NCI-H2029 treated with DMSO at 0.1 percent for 48 hours (cell line): ENCODE measurements at regions not wholly inside any gene's neighbourhood (a gene's known extent, or its start where the extent isn't known, plus 50 kb on each side); places are given as distances from the start of the nearest gene placed in this dataset.
A peak's percentile ranks its signal among the peaks of the same experiment; 100 is the strongest.

Experiments used
- DNase-seq: peaks from one replicate; lab custom pipeline; 2025; lab: John Stamatoyannopoulos, UW

DNA sequence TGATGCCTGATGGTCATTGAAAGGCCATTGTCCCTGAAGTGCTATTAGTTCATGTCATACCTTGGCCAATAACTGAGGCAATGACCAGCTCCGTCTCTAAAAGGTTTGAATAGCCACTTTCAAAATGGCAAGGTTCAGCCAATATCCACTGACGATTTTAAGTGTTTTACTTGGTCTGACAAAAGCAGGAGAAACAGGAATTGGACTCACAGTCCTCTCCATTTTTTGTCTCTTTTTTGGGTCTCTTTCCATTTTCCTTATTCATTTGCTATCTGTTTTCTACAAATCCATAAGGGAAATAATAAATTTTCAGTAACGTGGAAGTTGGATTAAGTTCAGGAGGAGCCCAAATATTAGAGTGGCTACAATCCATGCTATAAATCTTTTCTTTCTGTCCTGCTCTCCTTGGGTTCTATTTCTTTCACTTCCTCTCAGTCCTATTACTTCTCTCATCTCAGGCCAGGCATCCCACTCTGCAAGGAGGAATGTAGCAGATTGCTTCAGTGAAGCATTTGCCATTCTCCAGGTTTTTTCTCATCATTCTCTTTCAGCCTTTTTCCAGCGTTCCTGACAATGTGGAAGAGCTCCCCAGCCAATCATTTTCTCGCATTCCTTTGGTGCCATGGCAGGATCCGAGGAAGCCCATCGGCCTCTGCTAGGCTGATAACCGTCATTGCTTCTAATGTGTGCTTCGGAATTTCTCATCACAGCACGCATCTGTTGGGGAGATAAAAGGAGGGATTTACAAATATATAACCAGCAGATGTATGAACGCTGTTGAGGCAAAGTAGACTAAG is 414.5 kb downstream of the ADGRL2 start:
- DNase-seq: no peak

DNA sequence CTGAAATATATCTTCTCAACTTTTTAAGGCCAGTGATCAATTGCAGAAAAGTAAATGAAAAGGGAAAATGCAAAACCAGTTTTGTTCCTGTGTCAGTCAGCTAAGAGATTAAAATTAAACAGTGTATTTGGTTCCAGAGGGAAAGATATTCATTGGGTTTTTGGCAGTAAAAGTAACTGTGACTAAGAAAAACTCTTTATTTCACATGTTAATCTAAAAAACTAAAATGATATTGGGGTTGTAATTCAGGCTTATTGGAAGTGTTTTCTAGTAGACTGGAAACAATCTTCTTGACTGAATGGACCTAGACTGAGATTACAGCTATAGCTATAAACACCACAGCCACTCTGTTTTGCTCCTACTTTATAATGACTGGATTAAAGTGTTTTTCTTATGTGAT is 413.9 kb downstream of the ADGRL2 start:
- DNase-seq: no peak

DNA sequence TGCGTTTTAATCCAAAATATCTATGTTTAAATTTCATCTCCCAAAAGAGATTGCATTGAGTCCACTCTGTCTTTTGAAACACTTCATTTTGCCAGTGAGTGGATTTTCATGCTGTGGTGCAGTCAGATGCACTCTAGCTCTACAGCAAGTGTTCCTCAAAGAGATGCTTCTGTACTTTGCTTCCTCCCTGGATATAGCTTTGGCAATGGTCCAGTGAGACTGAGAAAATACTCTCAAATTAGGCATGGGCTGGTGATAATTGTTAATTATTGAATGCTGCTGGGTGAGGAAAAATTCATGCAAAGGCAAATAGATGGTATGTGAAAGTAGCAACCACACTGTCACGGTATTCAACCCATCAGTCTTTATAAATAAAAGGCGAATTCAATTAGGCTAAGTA is 396.9 kb downstream of the ADGRL2 start:
- no peak for DNase-seq

DNA sequence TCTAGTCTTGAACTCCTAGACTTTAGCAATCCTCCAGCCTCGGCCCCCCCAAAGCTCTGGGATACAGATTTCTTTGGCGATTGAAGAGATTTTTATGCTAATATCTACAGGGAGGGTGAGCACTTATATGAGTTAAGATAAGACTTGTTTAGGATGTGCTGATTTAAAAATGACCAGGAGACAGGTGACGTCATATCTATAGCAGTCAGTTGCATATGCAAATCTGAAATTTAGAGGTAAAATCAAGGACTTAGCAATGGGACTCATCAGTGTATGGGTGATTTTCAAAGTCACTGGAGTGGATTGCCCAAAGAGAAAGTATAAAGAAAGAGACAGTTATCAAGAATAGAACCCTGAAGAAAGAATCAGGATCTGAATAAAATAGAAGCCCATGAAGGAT is 394.5 kb downstream of the ADGRL2 start:
- DNase-seq: no peak

DNA sequence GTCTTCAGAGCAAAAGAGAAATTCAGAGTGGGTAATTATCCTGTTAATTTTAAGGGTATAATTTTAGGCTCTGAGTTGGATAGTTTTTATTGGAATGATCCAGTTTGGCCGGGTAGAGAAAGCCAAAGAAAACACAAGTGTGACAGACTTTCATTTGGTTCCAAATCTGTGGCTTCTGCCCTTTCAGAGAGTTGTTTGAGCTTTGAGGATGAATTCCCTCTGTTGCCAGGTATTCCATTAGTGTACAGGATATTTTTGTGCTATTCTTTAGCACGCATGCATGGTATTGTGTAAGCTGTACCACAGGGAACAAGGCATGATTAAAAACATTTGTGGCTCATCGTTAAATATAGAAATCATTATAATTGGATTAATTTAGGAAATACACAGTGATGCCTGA is 384.4 kb downstream of the ADGRL2 start:
- DNase-seq: no peak

DNA sequence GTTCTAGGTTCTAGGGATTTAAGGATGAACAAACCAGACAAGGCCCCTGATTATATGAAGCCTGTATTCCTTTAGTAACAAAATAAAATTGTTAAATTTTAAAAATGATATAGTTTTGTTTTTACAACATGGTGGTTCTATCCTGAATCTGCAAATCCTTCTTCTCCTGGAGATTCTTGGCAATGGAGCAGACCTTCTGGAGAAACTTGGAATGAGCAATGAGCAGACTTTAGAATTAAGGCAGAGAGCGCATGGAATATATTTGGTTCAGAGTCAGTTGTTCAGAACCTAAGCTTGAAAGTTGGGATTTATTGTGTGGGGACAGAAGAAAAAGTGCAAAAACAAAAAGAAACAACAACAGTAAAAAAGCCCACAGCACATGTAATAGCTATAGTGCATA is 381.1 kb downstream of the ADGRL2 start:
- DNase-seq: no peak

DNA sequence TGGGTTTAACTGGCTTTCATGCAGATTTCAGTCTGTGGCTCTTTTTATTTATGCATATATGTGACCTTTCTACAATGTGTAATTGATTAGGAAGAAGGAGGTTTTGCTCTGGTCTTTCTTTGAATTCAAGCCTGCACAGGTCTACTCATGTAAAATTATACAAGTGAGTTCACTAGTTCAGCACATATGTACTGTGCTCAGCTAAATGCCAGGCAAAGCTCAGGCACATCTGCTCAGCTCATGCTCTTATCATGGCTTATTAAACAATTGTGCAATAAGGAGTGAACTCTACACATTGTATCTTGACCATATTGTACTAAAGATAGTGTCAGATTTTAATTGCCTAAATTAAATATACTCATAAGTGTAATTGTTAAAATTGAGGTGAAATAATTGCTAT is 378.4 kb downstream of the ADGRL2 start:
- no peak for DNase-seq

DNA sequence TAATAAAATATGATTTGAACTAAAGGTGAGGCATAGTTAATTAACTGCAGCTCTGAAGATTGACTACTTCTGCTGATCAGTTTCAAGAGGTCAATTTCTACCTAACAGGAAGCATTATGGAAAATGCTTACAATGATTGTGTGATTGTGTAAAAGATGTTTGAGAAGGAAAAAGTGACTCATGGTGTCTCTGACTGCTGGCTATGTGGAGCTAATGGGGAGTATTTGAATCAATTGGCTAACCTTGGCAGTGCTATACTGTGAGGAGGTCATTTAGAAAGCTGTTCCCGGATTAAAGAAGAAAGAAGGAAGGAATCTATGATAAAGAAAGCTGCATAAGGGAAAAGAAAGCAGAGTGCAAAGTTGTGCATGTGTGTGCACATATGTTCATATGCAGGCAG is 376.5 kb downstream of the ADGRL2 start:
- DNase-seq: no peak

DNA sequence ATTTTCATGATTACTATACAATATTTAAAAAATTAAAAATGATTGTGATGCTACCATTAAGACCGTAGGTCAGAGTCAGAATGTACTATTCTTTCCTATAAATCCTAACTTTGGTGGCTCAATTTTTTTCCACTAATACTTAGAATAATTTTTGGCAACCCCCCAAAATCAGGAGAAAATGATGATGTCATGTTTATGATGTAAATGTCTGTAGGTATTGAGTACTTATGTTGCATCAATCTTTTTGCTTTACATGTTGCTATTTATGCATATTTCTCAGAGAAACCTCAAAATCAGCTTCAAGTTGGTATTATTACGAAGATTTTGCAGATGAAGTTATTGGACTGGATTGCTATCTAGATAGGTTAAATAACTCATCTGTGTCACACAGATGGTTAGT is 371.2 kb downstream of the ADGRL2 start:
- no peak for DNase-seq

DNA sequence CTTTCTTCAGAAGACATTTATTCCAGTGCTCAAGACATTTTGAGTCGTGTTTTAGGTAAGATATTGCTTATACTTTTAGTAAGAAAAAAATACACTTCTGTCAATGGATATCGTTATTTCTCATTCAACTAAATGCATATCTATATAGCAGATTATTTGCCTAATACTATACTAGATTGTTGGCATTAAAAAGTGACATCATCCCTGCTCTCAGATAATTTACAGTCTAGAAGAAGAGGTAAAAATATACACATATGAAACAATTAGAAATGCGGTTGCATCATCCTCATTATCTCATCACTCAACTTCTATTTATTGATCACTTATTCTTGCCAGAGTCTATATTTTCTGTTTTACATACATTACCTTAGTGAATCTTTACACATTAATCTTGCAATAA is 367.7 kb downstream of the ADGRL2 start:
- DNase-seq: no peak

DNA sequence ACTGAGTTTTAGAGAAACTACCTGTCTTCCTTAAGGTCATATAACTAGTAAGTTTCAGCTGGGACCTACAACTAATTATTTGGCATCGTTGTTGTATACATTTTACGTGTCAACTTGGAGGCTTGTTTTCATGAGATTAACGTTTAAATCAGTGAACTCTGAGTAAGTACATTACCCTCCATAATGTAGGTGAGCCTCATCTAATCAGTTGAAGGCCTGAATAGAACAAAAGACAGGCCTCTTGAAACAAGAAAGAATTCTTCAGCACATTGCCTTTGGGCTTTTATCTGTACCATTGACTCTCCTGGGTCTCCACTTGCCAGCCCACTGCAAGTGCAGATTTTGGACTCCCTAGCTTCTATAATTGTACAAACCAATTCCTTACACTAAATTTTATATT is 364.6 kb downstream of the ADGRL2 start:
- no peak for DNase-seq

DNA sequence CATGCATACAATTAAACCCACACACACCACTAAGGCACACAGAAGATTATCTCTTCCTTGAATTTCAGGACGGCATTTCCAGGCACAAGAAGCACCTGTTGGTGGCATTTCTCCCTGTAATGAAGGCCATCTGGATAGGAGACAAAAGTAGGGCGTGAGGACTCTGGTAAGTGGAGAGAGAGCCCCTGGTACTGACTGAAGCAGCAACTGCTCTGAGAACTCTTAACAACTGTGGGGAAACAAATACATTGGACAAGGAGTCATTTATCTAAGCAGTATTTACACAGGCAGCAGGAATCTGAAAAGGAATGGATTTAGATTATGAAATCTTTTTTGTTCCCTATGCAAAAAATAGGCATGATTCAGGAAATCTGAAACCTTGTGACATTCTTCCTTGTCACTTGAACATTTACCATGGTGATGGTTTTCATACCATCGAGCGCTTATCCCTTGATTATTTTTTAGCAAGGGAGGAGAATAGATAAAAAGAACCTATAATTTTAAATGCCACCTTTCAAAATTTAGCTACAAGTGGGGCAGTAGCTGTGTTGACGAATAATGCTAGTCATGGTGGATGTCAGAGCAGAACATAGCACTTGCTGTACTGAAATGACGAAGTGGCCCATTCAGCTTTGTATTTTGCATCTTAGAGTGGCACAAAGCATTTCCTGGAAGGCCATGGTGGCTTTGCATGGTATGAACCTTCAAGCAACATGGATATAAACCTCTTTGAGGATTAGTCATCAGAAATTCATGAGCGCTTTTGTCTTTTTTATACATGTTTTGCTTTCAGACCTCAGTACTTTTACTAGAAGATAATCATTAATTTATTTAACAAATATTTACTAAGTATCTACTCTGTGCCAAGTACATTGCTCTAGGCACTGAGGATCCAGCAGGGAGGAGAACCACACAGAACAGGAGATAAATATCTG is 362.0 kb downstream of the ADGRL2 start:
- DNase-seq: peak; percentile 2

DNA sequence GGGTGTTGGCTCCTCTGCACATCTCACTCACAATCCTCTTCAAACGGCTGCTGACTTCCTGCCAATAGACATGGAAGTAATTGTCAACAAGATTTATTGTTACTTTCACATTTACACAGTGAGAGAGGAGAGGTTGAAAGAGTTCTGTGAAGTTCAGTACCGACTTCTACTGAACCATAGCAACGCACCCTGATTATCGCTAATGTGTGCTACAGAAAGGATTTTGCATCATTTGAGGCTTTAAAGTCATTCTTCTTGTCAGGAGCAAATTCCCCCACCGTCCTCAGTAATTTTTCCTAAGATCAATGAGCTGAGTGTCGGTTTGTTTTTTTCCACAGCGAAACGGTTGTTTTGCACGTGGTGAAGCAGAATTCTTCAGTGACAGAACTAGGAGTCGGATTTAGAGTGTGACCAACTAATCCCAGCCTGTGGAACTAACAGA is 361.0 kb downstream of the ADGRL2 start:
- peak; percentile 10 for DNase-seq

DNA sequence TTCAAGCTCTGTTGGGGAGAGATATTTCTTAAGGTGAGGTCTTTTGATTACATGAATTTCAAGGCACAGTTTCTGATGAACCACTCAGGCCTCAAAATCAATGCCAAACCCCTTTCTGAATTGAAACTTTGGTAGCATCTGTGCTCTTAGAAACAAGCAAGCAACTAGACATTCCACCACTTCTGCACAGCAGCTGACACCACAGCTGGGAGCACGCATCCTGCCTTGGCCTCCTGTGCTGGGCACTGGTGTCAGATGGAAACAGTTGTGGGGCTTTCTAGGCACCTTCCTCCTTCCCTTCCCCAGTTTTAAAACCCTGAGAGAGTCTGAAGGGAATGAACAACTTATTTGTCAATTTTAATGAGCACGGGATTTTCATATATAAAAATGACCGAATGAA is 360.2 kb downstream of the ADGRL2 start:
- DNase-seq: no peak

DNA sequence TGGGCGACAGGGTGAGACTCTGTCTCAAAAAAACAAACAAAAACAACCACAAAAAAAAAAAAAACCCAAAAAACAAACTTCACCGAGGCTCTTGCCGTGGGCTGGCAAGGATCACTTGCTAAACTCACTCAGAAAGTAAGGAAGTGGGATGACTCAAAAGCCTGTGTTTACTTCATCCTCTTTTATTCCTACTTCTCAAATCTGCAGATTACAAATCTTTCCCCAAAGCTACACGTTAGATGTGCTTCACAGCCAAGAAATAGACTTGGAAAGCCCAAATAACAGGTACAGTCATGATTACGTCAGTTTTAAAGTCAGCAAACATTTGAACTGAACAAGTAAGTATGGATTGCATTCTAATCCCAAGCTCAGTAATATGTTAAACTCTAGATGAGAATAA is 359.3 kb downstream of the ADGRL2 start:
- no peak for DNase-seq

DNA sequence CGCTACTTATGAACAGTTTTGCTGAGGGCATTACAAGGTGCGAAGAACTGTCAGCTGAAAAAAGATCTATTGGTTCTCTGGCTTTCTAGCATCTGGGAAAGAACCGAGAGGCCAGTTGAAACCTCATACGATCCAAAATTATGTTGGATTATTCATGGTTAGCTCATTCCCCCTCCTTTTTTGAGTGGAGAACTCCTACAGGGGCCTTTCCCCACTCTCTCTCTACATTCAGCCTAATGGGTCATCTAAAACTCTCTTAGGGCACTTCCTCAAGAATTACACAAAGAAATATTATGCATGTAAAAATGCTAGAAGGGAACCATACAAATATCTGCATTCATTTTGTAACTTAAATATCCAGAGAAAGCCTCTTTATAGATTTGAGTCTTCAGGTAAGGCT is 358.2 kb downstream of the ADGRL2 start:
- no peak for DNase-seq

DNA sequence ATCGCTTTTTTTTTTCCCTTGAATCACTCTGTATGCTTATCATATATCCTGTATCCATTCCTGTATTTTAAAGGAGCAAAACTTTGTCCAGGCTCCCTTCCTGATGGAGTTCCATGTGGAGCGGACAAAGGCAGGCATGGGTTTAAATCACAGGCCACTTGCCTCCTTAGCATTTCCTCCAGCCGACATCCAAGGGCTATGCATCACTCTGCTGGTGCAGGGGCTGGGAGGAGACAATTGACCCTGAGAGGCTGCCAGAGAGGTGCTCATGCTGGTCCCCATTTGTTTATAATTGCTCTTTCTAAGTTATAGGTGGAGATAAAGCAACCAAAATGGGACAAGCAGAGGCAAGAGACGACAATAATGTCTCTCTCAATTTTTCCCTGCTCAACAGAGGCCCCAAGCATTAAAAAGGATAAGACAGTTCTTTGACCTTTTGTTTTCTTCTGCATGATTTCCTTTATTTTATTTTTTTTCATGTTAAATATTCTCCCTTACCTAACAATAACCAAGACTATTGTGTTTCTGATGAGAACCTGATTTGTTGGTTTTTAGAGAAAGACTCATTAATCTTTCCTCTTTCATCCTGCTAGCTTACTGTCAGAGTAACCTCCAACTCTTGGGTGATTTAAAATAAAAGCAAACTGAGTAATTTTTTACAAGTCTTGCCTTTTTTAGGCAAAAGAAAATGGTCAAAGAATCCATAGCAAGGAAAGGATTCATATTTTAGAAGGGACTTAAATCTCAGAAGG is 353.7 kb downstream of the ADGRL2 start:
- no peak for DNase-seq

DNA sequence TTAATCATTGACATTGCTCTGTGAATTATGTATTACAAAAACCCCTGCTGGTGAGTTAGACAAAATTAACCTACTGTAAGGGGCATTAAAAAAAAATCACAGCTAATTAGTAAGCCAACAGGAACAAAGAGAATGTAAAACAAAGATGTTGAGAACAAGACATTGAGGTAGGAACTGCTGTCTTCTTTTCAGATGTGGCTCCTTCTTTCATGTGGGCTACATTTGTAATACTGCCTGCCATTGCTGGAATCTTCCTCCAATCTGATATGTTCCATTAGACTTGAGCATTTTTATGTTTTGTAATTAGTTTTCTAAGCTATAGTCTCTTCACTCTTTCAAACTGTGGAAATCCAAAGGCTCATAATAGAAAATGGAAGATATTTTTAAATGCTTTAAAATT is 353.0 kb downstream of the ADGRL2 start:
- no peak for DNase-seq

DNA sequence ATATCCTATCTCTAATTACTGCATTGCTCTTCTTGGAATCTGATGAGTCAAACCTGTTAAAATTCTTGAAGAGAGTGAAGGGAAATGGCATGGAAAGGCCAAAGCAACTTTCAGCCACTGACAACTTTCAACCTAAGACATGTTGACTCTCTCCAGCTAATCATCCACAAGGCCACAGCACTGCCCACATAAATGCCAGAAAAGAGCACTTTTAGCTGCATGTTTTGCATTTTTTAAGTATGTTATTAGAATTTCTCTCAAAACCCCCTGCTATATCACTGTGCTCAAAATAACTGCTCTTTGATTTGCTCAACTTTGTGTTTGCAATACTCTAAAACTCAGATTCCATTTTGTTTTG is 352.5 kb downstream of the ADGRL2 start:
- no peak for DNase-seq

DNA sequence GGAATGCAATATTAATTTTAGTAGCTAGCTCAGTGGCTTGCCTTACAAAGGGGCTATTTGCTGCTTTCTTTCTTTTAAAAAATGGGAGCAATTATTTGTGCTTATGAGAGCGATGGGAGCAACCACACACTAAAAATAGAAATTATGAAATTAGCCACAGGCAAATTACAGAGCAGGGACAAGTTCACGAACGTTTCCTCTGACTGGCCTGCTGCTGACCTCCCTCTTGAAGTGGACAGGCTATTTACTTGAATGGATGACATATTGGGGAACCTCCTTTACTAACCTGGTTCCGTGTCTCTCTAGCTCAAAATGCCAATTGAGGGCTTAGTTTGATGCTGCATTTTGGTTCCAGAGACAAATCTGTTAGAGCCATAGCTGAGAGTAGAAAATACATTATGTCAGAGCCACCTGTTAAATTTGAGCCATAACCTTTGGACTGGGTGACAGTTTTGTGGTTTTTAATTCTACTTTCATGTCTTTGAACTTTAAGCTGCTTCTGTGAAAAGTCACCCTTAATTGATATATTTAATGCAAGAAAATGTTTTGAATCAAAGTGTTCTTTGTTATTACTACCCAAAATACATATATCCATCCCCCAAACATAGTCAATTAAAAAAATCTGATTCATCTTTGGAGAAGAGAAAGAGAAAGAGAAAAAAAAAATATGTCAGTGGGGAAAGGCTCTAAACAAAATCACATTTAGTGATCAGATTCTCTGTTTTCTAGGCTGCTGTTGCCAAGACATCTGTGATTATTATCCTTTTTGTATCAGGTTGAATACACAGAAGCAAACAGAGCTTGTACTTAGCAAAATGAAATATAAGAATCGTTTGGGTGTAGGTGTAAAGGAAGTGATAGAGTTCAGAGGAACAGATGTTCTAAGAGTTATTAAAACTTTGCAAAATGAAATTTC is 351.9 kb downstream of the ADGRL2 start:
- DNase-seq: no peak

DNA sequence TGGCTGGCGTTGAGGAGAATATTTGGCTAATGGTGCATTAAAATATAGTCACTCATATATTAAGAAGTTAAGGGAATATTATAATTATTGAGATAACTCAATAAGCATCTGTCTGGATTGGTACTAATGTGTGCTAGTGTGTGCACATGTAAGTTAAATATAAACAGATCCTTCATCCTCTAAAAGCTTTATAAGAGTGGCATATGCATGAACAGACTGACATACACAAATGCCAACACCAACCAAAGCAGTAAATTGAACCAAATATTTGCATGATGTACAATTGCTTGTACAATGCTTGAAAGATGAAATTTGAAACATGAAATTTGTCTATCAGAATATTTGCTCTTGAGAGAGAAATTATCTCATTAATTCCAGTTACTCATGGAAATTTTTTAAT is 344.9 kb downstream of the ADGRL2 start:
- DNase-seq: no peak
